GM12878 (cell line): ENCODE measurements at regions not wholly inside any gene's neighbourhood (a gene's known extent, or its start where the extent isn't known, plus 50 kb on each side); places are given as distances from the start of the nearest gene placed in this dataset.
"Not testable (repeated sequence)": the region's sequence is repeated elsewhere in the genome, so short reads cannot be mapped to it uniquely, and the experiment has no call there.

ENCODE experiments used
- ATAC-seq: fragments of 200-7000 bp; cut with Tn5 transposase; 3 replicates; pipeline ENCODE4 v1.9.1; 2020; ENCODE audit warnings: mild to moderate bottlenecking, moderate library complexity
- BruUV-seq: library from RNA; stranded (reverse); fragments of 400-500 nt; replicated peaks from 2 replicates; lab custom pipeline; 2021; lab: Mats Ljungman, UMichigan
- CTCF ChIA-PET: fragments of 300-600 bp; sonication (Branson Sonifier 250); formaldehyde crosslinking; extraction: SDS; loops from one replicate; lab custom pipeline; 2021; ENCODE audit warnings: inconsistent platforms; lab: Yijun Ruan, JAX
- POLR2A ChIA-PET: fragments of 350-600 bp; formaldehyde crosslinking; extraction: SDS; loops from one replicate; lab custom pipeline; 2021; ENCODE audit warnings: inconsistent platforms; lab: Charles Lee
- RAD21 ChIA-PET: fragments of 300-600 bp; sonication (Branson Sonifier 250); formaldehyde crosslinking; loops from one replicate; lab custom pipeline; 2023; ENCODE audit warnings: antibody characterized with exemption; ENCODE audit not compliant: unreplicated experiment; lab: Charles Lee
- SMC1A ChIA-PET: fragments of 300-600 bp; sonication (Branson Sonifier 250); formaldehyde crosslinking; loops from one replicate; lab custom pipeline; 2023; ENCODE audit not compliant: unreplicated experiment, uncharacterized antibody; lab: Charles Lee
- DNase-seq: peaks from one replicate; pipeline ENCODE4 v3.0.0-alpha.2; 2011; ENCODE audit warnings: low read depth, low spot score
- FAIRE-seq: peaks from 3 replicates; lab custom pipeline; 2011; peaks lifted over from hg19 to GRCh38; lab: Jason Lieb, UNC
- H2AFZ ChIP-seq: 2 replicates; pipeline ENCODE4 v1.6.0; 2011; ENCODE audit warnings: low read depth, low read length, control low read depth; ENCODE audit not compliant: control insufficient read depth
- H3K27ac ChIP-seq: 2 replicates; pipeline ENCODE4 v1.5.1; 2011; ENCODE audit warnings: control low read depth; ENCODE audit not compliant: control insufficient read depth, insufficient read depth
- H3K27me3 ChIP-seq, 2 experiments: replicated peaks in 1 of 2; 2 replicates each; pipeline versions ENCODE4 v1.6.0 to v1.6.1; 2011; ENCODE audit warnings: low read length in 1 of 2; ENCODE audit not compliant: control insufficient read depth in 2 of 2, insufficient read depth in 2 of 2
- H3K36me3 ChIP-seq, 2 experiments: 2 replicates each; pipeline ENCODE4 v1.5.1; 2011; ENCODE audit warnings: low read length in 1 of 2; ENCODE audit not compliant: control insufficient read depth in 2 of 2, insufficient read depth in 2 of 2
- H3K4me1 ChIP-seq: 2 replicates; pipeline ENCODE4 v1.6.1; 2011; ENCODE audit warnings: mild to moderate bottlenecking, low read length, moderate library complexity, mixed read lengths; ENCODE audit not compliant: control insufficient read depth, insufficient read depth
- H3K4me2 ChIP-seq: 2 replicates; pipeline ENCODE4 v1.6.0; 2011; ENCODE audit warnings: control low read depth; ENCODE audit not compliant: control insufficient read depth, insufficient read depth
- H3K4me3 ChIP-seq: fragments of 200-600 bp; sonication (generic); 2 replicates; pipeline ENCODE4 v1.5.1; 2016
- H3K79me2 ChIP-seq: 2 replicates; pipeline ENCODE4 v1.6.0; 2011; ENCODE audit warnings: low read length; ENCODE audit not compliant: control insufficient read depth, insufficient read depth
- H3K9ac ChIP-seq: 2 replicates; pipeline ENCODE4 v1.8.0; 2011; ENCODE audit warnings: low read length, control low read depth, mixed read lengths; ENCODE audit not compliant: control insufficient read depth, insufficient read depth
- H3K9me3 ChIP-seq: replicated peaks from 3 replicates; pipeline ENCODE4 v1.5.1; 2011; ENCODE audit warnings: mild to moderate bottlenecking, low read length; ENCODE audit not compliant: control insufficient read depth, insufficient read depth
- H4K20me1 ChIP-seq: 2 replicates; pipeline ENCODE4 v1.6.0; 2011; ENCODE audit not compliant: control insufficient read depth, insufficient read depth
- MTA3 ChIP-seq: IDR thresholded peaks from 2 replicates; pipeline ENCODE4 v1.6.1; 2012; ENCODE audit warnings: low read length, inconsistent platforms, borderline replicate concordance
- NR2C1 ChIP-seq: fragments of 450-650 bp; IDR thresholded peaks from 2 replicates; pipeline ENCODE4 v1.6.1; 2017; ENCODE audit warnings: antibody characterized with exemption, mild to moderate bottlenecking, moderate library complexity
- SPI1 ChIP-seq: IDR thresholded peaks from 2 replicates; pipeline ENCODE4 v1.6.1; 2011; ENCODE audit warnings: low read depth, mild to moderate bottlenecking, low read length, moderate library complexity, borderline replicate concordance; ENCODE audit not compliant: insufficient read depth
- ZNF24 ChIP-seq: fragments of 450-650 bp; IDR thresholded peaks from 2 replicates; pipeline ENCODE4 v1.6.1; 2017; ENCODE audit warnings: antibody characterized with exemption, mild to moderate bottlenecking
- WGBS: methylation state at CpG from one replicate; pipeline ENCODE4 v1.1.6; 2016; ENCODE audit warnings: low lambda C conversion rate; ENCODE audit not compliant: insufficient replicate concordance, insufficient coverage; ENCODE audit errors: missing lambda C conversion rate; 5-methylcytosine and 5-hydroxymethylcytosine counted together
- in situ Hi-C: fragments of 300-500 bp; cut with MboI; formaldehyde crosslinking; loops from 9 replicates; pipeline ENCODE4 v1.14.3; 2018; ENCODE audit warnings: mixed read lengths
- intact Hi-C: fragments of 100-400 bp; cut with micrococcal nuclease; formaldehyde crosslinking; loops from one replicate; pipeline ENCODE4 v1.14.2; 2022; ENCODE audit not compliant: unreplicated experiment

DNA sequence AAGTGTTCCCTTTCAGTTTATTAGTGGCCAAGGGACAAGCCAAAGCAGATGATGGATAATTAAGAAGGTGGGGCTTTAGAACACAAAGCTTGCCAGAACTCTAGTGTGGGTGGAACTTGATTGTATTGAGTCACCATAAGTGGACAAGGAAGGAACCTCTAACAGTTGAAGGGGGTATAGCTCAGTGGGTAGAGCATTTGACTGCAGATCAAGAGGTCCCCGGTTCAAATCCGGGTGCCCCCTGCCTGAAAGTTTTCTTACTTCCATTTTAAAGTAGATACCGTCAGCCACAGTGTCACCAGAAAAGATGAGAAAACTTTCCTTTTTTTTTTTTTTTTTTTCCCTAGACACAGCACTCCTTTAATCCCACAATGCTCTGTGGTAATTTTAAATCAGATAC is 152.3 kb downstream of the MTHFS start:
- H3K79me2 ChIP-seq, H3K4me3 ChIP-seq, FAIRE-seq, H3K27me3 ChIP-seq, SMC1A ChIA-PET, ATAC-seq, H3K4me2 ChIP-seq, CTCF ChIA-PET, intact Hi-C loops, H3K36me3 ChIP-seq, RAD21 ChIA-PET, H3K9ac ChIP-seq, H3K4me1 ChIP-seq, H2AFZ ChIP-seq, in situ Hi-C loops, H3K27ac ChIP-seq, BruUV-seq, H3K9me3 ChIP-seq, POLR2A ChIA-PET, DNase-seq, H4K20me1 ChIP-seq: not testable (repeated sequence)
- peak; percentile 72 for TF ChIP-seq ZNF24
- 13% methylated on average over 3 of the region's 3 CpGs for WGBS

DNA sequence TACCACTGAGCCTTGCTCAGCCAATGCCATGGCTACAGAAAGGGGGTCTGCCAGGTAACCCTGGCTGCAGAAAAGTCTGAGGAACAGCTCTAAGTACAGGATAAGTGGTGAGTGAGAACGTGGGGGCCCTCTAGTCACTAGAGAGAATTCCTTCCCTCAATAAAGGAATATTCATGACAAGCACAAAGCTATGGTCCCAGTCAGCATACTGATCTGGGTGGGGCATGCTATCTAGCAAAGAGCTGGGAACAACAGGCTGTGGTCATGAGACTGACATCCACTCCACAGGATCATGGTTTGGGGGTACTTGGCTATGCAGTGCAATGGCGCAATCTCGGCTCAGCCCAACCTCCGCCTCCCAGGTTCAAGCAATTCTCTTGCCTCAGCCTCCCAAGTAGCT is 140.4 kb downstream of the MTHFS start:
- in situ Hi-C loops = no loop called here
- POLR2A ChIA-PET = no interaction called here
- no peaks in the 10 kb centered on the region for H3K79me2 ChIP-seq
- no peak for ATAC-seq
- no peak overlapping the region for H3K9ac ChIP-seq
- SMC1A ChIA-PET = no interaction called here
- no peak for DNase-seq
- BruUV-seq = no TSS peak
- H3K27ac ChIP-seq = no peak overlapping the region
- no peak for FAIRE-seq
- CTCF ChIA-PET = interaction anchor here (0.5 kb wide), 1 partner anchor 111 kb away, joined by 3 read pairs; no protein-coding TSS in a partner anchor
- H2AFZ ChIP-seq = no peak overlapping the region
- TF ChIP-seq NR2C1 (no peak), MTA3 (no peak), SPI1 (no peak)
- TF ChIP-seq, all 136 proteins: peak for 0
- H3K4me1 ChIP-seq = no peaks in the 10 kb centered on the region
- RAD21 ChIA-PET = no interaction called here
- no peaks in the 10 kb centered on the region; a peak in 1 of 4 replicates for H3K27me3 ChIP-seq
- H3K36me3 ChIP-seq = no peaks in the 10 kb centered on the region
- WGBS = 68% methylated on average over 4 of the region's 4 CpGs
- intact Hi-C loops = no loop called here
- H3K4me2 ChIP-seq = no peak overlapping the region
- H4K20me1 ChIP-seq = no peaks in the 10 kb centered on the region
- no peak overlapping the region for H3K4me3 ChIP-seq
- no peaks in the 10 kb centered on the region; the same call in 2 of the 3 replicates for H3K9me3 ChIP-seq
